ENCODE measurements at regions not wholly inside any gene's neighbourhood (a gene's known extent, or its start where the extent isn't known, plus 50 kb on each side); places are given as distances from the start of the nearest gene placed in this dataset.
A peak's percentile ranks its signal among the peaks of the same experiment; 100 is the strongest.
"Not testable (repeated sequence)": the region's sequence is repeated elsewhere in the genome, so short reads cannot be mapped to it uniquely, and the experiment has no call there.

DNA sequence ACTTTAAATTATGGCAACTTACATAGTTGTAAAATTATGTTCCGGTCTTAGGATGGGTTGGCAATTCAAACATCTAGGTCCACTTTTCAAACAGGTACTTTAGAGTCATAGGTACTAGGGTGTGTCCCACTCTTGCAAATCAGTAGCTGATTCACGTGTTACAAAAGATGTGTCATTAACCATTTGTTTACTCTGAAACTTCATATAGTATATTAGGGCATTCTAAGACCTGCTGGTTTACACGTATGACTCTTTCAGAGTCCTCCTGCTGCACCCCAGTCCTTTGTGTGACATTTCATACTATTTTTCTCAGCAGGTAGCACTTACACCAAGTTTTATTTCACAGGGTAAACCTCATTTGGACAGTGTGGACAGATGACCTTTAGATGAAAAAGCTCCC, 131.8 kb upstream of the PLEKHM1 start:
- DNase-seq (ENCODE audit: low spot score); in situ Hi-C loops (cut with MboI; ENCODE audit: low sequenced_read_pairs, unreplicated experiment): not testable (repeated sequence)

DNA sequence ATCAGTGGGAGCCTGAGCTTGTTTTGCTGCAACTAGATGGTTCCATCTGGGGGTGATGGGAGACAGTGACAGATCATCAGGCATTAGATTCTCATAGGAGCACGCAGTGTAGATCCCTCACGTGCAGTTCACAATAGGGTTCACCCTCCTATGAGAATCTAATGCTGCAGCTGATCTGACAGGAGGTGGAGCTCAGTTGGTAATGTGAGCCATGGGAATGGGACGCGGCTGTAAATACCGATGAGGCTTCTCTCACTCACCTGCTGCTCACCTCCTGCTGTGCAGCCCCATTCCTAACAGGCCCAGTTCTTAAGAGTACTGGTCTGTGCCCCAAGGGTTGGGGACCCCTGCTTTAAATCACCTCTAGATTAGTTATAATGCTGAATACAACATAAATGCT, 137.5 kb upstream of the PLEKHM1 start:
- TF ChIP-seq, protein P1, sequence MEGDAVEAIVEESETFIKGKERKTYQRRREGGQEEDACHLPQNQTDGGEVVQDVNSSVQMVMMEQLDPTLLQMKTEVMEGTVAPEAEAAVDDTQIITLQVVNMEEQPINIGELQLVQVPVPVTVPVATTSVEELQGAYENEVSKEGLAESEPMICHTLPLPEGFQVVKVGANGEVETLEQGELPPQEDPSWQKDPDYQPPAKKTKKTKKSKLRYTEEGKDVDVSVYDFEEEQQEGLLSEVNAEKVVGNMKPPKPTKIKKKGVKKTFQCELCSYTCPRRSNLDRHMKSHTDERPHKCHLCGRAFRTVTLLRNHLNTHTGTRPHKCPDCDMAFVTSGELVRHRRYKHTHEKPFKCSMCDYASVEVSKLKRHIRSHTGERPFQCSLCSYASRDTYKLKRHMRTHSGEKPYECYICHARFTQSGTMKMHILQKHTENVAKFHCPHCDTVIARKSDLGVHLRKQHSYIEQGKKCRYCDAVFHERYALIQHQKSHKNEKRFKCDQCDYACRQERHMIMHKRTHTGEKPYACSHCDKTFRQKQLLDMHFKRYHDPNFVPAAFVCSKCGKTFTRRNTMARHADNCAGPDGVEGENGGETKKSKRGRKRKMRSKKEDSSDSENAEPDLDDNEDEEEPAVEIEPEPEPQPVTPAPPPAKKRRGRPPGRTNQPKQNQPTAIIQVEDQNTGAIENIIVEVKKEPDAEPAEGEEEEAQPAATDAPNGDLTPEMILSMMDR (IDR thresholded peaks at IDR 0.05; ENCODE audit: borderline replicate concordance, control extremely low read depth, extremely low read depth, insufficient read depth, missing control alignments), result no peak
- DNase-seq (ENCODE audit: low spot score), result no peak
- in situ Hi-C loops (cut with MboI; ENCODE audit: low sequenced_read_pairs, unreplicated experiment), result no loop called here

DNA sequence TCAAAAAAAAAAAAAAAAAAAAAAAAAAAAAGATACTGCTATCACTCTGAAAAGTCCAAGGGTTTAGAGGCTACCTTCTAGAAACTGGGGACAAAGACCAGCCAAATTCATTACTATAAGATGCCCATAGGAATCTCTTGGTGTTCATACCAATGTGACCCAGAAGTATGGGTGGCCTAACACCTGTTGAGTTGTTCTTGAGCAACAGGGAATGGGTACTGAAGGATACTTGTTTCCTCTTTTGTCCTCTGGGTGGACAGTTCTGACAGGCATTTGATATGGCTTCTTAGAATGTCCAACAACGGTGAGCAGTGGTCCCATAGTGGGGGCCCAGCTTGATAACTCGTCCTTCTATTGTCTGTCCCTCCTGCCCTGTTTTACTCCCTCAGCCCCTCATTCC, 141.4 kb upstream of the PLEKHM1 start:
- TF ChIP-seq, protein P1 (IDR thresholded peaks at IDR 0.05; ENCODE audit: borderline replicate concordance, control extremely low read depth, extremely low read depth, insufficient read depth, missing control alignments), result no peak
- in situ Hi-C loops (cut with MboI; ENCODE audit: low sequenced_read_pairs, unreplicated experiment), result no loop called here
- DNase-seq (ENCODE audit: low spot score), result no peak

DNA sequence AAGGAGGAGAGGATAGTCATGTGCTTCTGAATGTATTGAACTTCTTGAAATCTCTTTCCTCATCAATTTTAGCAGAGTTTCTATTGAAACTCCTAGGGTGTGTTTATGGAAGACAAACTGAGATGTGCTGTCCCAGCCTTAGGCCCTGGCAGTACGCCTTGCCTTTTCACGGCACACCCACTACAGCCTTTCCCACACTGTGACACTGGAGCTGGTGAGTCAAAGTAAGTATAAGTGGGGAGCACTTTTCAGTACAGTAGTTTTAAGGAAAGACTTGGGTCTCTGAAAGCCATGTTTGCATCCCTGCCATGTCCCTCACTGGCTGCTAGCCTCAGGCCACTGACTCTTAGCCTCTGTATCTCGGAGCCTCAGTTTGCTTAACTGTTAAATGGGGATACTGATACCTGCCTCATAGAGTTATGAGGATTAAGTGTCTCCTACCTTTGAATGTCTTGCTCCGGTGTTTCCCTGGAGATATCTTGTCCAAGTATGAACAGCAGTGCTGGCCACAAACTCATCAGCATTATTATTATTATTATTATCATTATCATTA, 144.7 kb upstream of the CRHR1 start:
- DNase-seq (ENCODE audit: low spot score), result no peak
- in situ Hi-C loops (cut with MboI; ENCODE audit: low sequenced_read_pairs, unreplicated experiment), result no loop called here
- TF ChIP-seq, protein P1 (IDR thresholded peaks at IDR 0.05; ENCODE audit: borderline replicate concordance, control extremely low read depth, extremely low read depth, insufficient read depth, missing control alignments), result no peak

DNA sequence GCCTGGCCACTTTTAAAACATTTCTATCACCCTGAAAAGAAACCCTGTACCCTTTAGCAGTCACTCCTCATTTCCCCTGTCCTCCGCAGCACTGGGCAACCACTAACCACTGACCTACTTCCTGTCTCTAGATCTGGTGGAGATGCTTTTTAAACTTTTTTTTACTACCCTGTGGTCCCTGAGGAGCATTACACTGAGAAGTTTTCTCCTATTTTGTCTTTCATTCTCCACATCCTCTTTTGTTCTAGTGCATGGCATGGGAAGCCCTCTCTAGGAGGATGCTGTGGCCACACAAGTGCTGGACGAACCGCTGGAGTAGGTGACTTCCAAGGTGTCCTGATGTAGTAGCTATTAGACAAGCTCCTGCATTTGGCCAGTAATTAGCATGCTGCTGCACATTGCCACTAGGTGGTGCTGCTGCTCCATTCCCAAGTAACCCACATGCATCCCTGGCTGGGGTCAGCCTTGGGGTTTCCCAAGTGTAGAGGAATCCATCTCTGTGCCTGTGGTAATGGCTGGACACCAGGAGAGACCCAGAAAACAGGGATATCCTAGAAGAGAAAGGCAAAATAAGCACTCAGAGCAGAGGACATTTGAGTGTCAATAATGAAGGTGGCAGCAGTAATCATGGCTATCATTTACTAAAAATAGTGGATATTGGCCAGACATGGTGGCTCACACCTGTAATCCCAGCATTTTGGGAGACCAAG, 143.8 kb upstream of the CRHR1 start:
- peak; percentile 76 for DNase-seq (ENCODE audit: low spot score)
- TF ChIP-seq, protein P1 (IDR thresholded peaks at IDR 0.05; ENCODE audit: borderline replicate concordance, control extremely low read depth, extremely low read depth, insufficient read depth, missing control alignments), result peak; percentile 94
- in situ Hi-C loops (cut with MboI; ENCODE audit: low sequenced_read_pairs, unreplicated experiment), result loop anchor here (10.0 kb wide), 1 partner anchor 185 kb away; no protein-coding TSS in a partner anchor

DNA sequence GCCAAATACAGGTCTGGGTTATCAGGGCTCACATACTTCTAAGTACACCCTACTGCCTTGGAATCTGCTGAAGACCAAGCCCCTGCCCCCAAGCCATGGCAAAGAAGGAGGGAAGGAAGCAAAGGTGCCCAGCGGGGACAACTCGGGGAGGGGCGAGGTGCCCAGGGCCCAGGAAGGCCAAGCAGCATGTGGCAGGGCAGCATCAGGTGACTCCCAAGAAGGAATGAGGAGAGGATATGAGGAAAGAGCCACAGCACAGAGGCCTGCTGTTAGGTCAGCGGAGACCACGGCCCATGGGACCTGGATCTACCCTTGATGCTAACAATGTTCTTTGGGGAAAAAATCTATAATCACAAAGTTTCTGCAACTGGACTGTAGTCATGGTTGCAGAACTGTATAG, 142.6 kb upstream of the CRHR1 start:
- in situ Hi-C loops (cut with MboI; ENCODE audit: low sequenced_read_pairs, unreplicated experiment), result loop anchor here (10.0 kb wide), 1 partner anchor 183 kb away; no protein-coding TSS in a partner anchor
- TF ChIP-seq, protein P1 (IDR thresholded peaks at IDR 0.05; ENCODE audit: borderline replicate concordance, control extremely low read depth, extremely low read depth, insufficient read depth, missing control alignments), result no peak
- DNase-seq (ENCODE audit: low spot score), result no peak

DNA sequence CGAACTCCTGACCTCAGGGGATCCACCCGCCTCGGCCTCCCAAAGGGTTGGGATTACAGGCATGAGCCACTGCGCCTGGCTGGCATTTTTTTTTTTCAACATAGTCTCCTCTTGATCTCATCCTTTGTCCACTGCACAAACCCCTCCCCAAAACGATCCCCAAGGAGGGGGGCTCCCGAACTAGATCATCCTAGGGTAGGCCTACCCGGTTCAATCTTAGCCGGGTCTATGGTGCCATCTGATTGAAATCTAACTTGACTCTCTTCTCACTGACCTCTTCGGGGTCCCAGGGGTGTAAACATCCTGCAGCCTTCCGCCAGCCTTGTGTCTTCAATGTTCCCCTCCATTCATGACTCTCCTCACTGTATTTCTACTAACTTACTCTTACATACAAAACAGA, 140.5 kb upstream of the CRHR1 start:
- DNase-seq (ENCODE audit: low spot score), result no peak
- TF ChIP-seq, protein P1 (IDR thresholded peaks at IDR 0.05; ENCODE audit: borderline replicate concordance, control extremely low read depth, extremely low read depth, insufficient read depth, missing control alignments), result no peak
- in situ Hi-C loops (cut with MboI; ENCODE audit: low sequenced_read_pairs, unreplicated experiment), result loop anchor here (10.0 kb wide), 1 partner anchor 181 kb away; no protein-coding TSS in a partner anchor

DNA sequence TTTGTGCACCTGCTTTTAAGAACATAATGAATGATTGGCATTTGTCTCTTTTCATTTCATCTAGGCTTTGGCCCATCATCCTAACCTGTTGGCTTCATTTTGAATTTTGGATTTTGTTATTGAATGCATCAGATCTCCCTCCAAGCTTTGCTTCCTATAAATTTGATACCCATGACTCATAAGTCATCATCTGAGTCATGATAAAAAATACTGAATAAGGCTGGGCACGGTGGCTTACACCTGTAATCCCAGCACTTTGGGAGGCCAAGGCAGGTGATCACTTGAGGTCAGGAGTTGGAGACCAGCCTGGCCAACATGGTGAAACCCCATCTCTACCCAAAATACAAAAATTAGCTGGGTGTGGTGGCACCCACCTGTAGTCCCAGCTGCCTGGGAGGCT, 139.5 kb upstream of the CRHR1 start:
- in situ Hi-C loops (cut with MboI; ENCODE audit: low sequenced_read_pairs, unreplicated experiment), result loop anchor here (10.0 kb wide), 1 partner anchor 180 kb away; no protein-coding TSS in a partner anchor
- not testable (repeated sequence) for DNase-seq (ENCODE audit: low spot score)

Data from GM13976 (cell line).